ENCODE measurements at regions not wholly inside any gene's neighbourhood (a gene's known extent, or its start where the extent isn't known, plus 50 kb on each side); places are given as distances from the start of the nearest gene placed in this dataset.

- TF ChIP-seq CTCF (IDR thresholded peaks at IDR 0.05) (no peak), POLR2AphosphoS5 (IDR thresholded peaks at IDR 0.05; ENCODE audit: low read depth, low read length) (no peak)
Observed at GRCh38 chr2:21966139-21966538, 842.4 kb downstream of the TDRD15 start.

All from Panc1 (cell line).